ENCODE measurements at regions not wholly inside any gene's neighbourhood (a gene's known extent, or its start where the extent isn't known, plus 50 kb on each side); places are given as distances from the start of the nearest gene placed in this dataset.

DNA sequence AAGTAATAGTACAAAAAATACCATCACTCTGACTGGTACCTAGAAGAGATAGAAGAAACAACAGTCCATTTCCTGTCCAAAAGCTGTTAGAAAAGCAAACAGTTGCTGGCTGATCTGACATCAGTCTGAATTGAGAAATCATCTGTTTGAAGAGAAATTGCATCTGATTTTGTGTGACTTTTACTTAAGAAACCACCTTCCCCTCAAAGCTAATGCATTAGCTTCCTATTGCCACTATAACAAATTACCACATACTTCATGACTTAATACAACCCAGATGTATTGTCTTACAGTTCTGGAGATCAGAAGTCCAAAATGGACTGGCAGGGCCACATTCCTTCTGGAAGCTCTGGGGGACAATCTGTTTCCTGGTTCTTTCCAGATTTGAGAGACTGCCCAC, 385.9 kb upstream of the TLE4 start:
- no peak for DNase-seq
- Histone ChIP-seq H3K27me3 (replicated peaks; ENCODE audit: control insufficient read depth, insufficient read depth, low read length, poor library complexity, severe bottlenecking) (no peaks in the 10 kb centered on the region), H3K36me3 (ENCODE audit: control insufficient read depth, insufficient read depth, low read length) (no peaks in the 10 kb centered on the region), H3K27ac (ENCODE audit: insufficient read depth, low read length, poor library complexity, severe bottlenecking) (no peak overlapping the region), H3K4me3 (ENCODE audit: insufficient read depth, low read depth, low read length, poor library complexity, severe bottlenecking) (no peak overlapping the region), H3K9me3 (ENCODE audit: control insufficient read depth, low read length) (no peaks in the 10 kb centered on the region), H3K4me1 (ENCODE audit: control insufficient read depth, insufficient read depth, low read length, poor library complexity, severe bottlenecking) (no peaks in the 10 kb centered on the region)

DNA sequence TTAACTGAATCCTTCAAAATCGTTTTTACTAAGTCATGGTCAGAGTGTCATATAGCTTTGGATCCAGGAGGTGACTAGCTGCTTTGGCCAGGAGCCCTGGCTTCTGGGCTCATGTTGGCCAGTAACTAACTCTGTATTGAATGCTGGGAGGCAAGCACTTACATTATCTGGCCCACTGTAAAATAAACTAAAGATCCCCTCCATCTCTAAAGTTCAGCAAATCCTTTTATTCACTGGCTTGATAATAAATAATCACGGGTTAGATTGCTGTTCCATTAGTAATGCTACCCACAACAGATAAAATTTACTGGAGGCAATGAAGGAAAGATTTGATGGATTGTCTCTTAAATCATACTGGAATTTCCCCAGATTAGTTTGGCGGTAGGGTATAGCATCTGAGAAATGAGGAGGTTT, 382.2 kb upstream of the TLE4 start:
- Histone ChIP-seq H3K4me1 (ENCODE audit: control insufficient read depth, insufficient read depth, low read length, poor library complexity, severe bottlenecking) (no peaks in the 10 kb centered on the region), H3K9me3 (ENCODE audit: control insufficient read depth, low read length) (no peaks in the 10 kb centered on the region), H3K4me3 (ENCODE audit: insufficient read depth, low read depth, low read length, poor library complexity, severe bottlenecking) (no peak overlapping the region), H3K27me3 (replicated peaks; ENCODE audit: control insufficient read depth, insufficient read depth, low read length, poor library complexity, severe bottlenecking) (no peaks in the 10 kb centered on the region), H3K36me3 (ENCODE audit: control insufficient read depth, insufficient read depth, low read length) (no peaks in the 10 kb centered on the region), H3K27ac (ENCODE audit: insufficient read depth, low read length, poor library complexity, severe bottlenecking) (no peak overlapping the region)
- DNase-seq = no peak

DNA sequence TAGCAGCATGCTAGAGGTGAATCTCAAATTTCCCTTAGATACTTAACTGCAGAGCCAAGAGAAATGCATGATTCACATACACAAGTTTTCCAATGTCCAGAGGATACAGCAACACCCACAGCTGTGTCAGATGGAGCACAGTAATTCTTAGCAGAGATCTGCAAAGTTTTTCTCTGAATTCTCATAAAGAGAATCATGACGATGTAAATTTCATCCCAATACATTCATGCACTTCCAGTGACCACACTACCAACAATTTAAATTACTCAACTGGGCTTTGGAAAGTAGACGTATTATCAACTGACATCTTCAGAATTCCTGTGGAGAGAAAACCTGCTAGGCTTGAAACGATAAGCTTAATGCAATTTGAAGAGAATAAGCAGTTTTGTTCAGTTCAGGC, 378.8 kb upstream of the TLE4 start:
- no peaks in the 10 kb centered on the region for H3K9me3 ChIP-seq (ENCODE audit: control insufficient read depth, low read length)
- no peaks in the 10 kb centered on the region for H3K27me3 ChIP-seq (replicated peaks; ENCODE audit: control insufficient read depth, insufficient read depth, low read length, poor library complexity, severe bottlenecking)
- no peak overlapping the region for H3K27ac ChIP-seq (ENCODE audit: insufficient read depth, low read length, poor library complexity, severe bottlenecking)
- no peaks in the 10 kb centered on the region for H3K4me1 ChIP-seq (ENCODE audit: control insufficient read depth, insufficient read depth, low read length, poor library complexity, severe bottlenecking)
- no peaks in the 10 kb centered on the region for H3K36me3 ChIP-seq (ENCODE audit: control insufficient read depth, insufficient read depth, low read length)
- DNase-seq = no peak
- no peak overlapping the region for H3K4me3 ChIP-seq (ENCODE audit: insufficient read depth, low read depth, low read length, poor library complexity, severe bottlenecking)

DNA sequence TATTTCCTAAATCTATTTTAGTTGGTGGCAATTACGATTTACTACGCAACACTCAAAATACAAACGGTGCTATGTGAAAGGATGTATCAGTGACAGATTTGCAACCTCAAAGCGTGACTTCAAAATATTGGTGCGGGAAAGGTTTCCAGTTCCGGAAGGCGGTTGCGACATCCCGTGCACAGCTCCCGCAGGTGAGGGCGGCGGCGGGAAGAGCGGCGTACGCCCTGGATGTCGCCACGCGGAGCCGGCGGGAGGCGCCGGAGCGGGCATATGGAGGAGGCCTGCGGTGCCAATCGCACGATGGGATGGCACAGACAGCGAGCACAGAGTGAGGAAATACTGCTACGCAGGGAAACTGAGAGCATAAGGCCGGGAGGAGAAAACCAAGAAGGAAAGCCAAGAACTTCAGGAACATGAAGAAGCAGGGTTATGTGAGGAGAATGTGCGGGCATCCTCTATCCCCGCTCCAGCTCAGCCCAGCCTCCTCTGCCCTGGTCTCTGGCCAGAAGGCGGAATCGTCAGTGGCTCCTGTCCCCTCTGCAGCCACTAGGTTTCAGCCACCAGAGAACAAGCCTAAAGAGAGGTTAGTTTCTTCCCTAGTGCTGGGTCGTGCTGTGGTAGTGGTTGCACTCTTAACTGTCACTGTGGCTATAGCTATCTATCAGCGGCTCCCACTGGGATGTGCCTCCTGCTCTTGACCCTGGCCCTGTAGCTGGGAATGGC, 378.1 kb upstream of the TLE4 start:
- no peaks in the 10 kb centered on the region for H3K36me3 ChIP-seq (ENCODE audit: control insufficient read depth, insufficient read depth, low read length)
- no peak for DNase-seq
- H3K27ac ChIP-seq (ENCODE audit: insufficient read depth, low read length, poor library complexity, severe bottlenecking) = no peak overlapping the region
- no peaks in the 10 kb centered on the region for H3K27me3 ChIP-seq (replicated peaks; ENCODE audit: control insufficient read depth, insufficient read depth, low read length, poor library complexity, severe bottlenecking)
- no peaks in the 10 kb centered on the region for H3K4me1 ChIP-seq (ENCODE audit: control insufficient read depth, insufficient read depth, low read length, poor library complexity, severe bottlenecking)
- no peaks in the 10 kb centered on the region for H3K9me3 ChIP-seq (ENCODE audit: control insufficient read depth, low read length)
- no peak overlapping the region for H3K4me3 ChIP-seq (ENCODE audit: insufficient read depth, low read depth, low read length, poor library complexity, severe bottlenecking)

DNA sequence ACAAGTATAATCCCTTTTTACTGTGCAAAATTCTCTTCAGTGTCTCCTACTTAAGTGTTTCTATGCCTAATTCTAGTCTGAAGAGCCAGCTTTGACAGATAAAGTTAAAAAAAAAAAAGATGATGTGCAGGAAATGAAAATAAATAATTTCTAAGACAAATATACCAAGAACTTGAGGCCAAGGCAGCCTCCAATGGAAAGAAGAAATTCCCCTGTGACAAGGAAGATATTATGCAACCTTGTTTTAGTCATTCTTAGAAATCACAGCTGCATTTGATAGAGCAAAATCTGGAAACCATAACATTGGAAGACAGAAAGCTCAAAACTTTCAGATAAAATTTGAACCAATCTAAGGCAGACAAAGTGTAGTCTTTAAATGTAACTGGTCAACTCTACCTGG, 375.9 kb upstream of the TLE4 start:
- Histone ChIP-seq H3K36me3 (ENCODE audit: control insufficient read depth, insufficient read depth, low read length) (no peaks in the 10 kb centered on the region), H3K27me3 (replicated peaks; ENCODE audit: control insufficient read depth, insufficient read depth, low read length, poor library complexity, severe bottlenecking) (no peaks in the 10 kb centered on the region), H3K4me1 (ENCODE audit: control insufficient read depth, insufficient read depth, low read length, poor library complexity, severe bottlenecking) (no peaks in the 10 kb centered on the region), H3K27ac (ENCODE audit: insufficient read depth, low read length, poor library complexity, severe bottlenecking) (no peak overlapping the region), H3K4me3 (ENCODE audit: insufficient read depth, low read depth, low read length, poor library complexity, severe bottlenecking) (no peak overlapping the region), H3K9me3 (ENCODE audit: control insufficient read depth, low read length) (no peaks in the 10 kb centered on the region)
- DNase-seq = no peak

- Histone ChIP-seq H3K4me1 (ENCODE audit: control insufficient read depth, insufficient read depth, low read length, poor library complexity, severe bottlenecking) (no peaks in the 10 kb centered on the region), H3K36me3 (ENCODE audit: control insufficient read depth, insufficient read depth, low read length) (no peaks in the 10 kb centered on the region), H3K27ac (ENCODE audit: insufficient read depth, low read length, poor library complexity, severe bottlenecking) (no peak overlapping the region), H3K4me3 (ENCODE audit: insufficient read depth, low read depth, low read length, poor library complexity, severe bottlenecking) (no peak overlapping the region), H3K27me3 (replicated peaks; ENCODE audit: control insufficient read depth, insufficient read depth, low read length, poor library complexity, severe bottlenecking) (no peaks in the 10 kb centered on the region), H3K9me3 (ENCODE audit: control insufficient read depth, low read length) (no peaks in the 10 kb centered on the region)
- no peak for DNase-seq
Measured at GRCh38 chr9:79196606-79197005, 375.2 kb upstream of the TLE4 start.

GRCh38 chr9:79200336-79200735, 371.4 kb upstream of the TLE4 start:
- DNase-seq = no peak
- H3K27ac ChIP-seq (ENCODE audit: insufficient read depth, low read length, poor library complexity, severe bottlenecking) = no peak overlapping the region

GRCh38 chr9:79201636-79202035, 370.1 kb upstream of the TLE4 start:
- Histone ChIP-seq H3K9me3 (ENCODE audit: control insufficient read depth, low read length) (no peaks in the 10 kb centered on the region), H3K27ac (ENCODE audit: insufficient read depth, low read length, poor library complexity, severe bottlenecking) (no peak overlapping the region), H3K4me1 (ENCODE audit: control insufficient read depth, insufficient read depth, low read length, poor library complexity, severe bottlenecking) (no peaks in the 10 kb centered on the region), H3K36me3 (ENCODE audit: control insufficient read depth, insufficient read depth, low read length) (no peaks in the 10 kb centered on the region), H3K27me3 (replicated peaks; ENCODE audit: control insufficient read depth, insufficient read depth, low read length, poor library complexity, severe bottlenecking) (no peaks in the 10 kb centered on the region), H3K4me3 (ENCODE audit: insufficient read depth, low read depth, low read length, poor library complexity, severe bottlenecking) (no peak overlapping the region)
- no peak for DNase-seq

More at GRCh38 chr9:79200336-79200735, 371.4 kb upstream of the TLE4 start:
- H3K9me3 ChIP-seq (ENCODE audit: control insufficient read depth, low read length) = no peaks in the 10 kb centered on the region
- H3K4me1 ChIP-seq (ENCODE audit: control insufficient read depth, insufficient read depth, low read length, poor library complexity, severe bottlenecking) = no peaks in the 10 kb centered on the region
- H3K4me3 ChIP-seq (ENCODE audit: insufficient read depth, low read depth, low read length, poor library complexity, severe bottlenecking) = no peak overlapping the region
- no peaks in the 10 kb centered on the region for H3K36me3 ChIP-seq (ENCODE audit: control insufficient read depth, insufficient read depth, low read length)
- no peaks in the 10 kb centered on the region for H3K27me3 ChIP-seq (replicated peaks; ENCODE audit: control insufficient read depth, insufficient read depth, low read length, poor library complexity, severe bottlenecking)

- Histone ChIP-seq H3K27me3 (replicated peaks; ENCODE audit: control insufficient read depth, insufficient read depth, low read length, poor library complexity, severe bottlenecking) (no peaks in the 10 kb centered on the region), H3K27ac (ENCODE audit: insufficient read depth, low read length, poor library complexity, severe bottlenecking) (no peak overlapping the region), H3K36me3 (ENCODE audit: control insufficient read depth, insufficient read depth, low read length) (no peaks in the 10 kb centered on the region), H3K9me3 (ENCODE audit: control insufficient read depth, low read length) (no peaks in the 10 kb centered on the region), H3K4me3 (ENCODE audit: insufficient read depth, low read depth, low read length, poor library complexity, severe bottlenecking) (no peak overlapping the region), H3K4me1 (ENCODE audit: control insufficient read depth, insufficient read depth, low read length, poor library complexity, severe bottlenecking) (no peaks in the 10 kb centered on the region)
- DNase-seq = no peak
Measured at GRCh38 chr9:79208791-79209396, 362.9 kb upstream of the TLE4 start.

- H3K27ac ChIP-seq (ENCODE audit: insufficient read depth, low read length, poor library complexity, severe bottlenecking) = no peak overlapping the region
- DNase-seq = no peak
- no peaks in the 10 kb centered on the region for H3K4me1 ChIP-seq (ENCODE audit: control insufficient read depth, insufficient read depth, low read length, poor library complexity, severe bottlenecking)
- no peaks in the 10 kb centered on the region for H3K36me3 ChIP-seq (ENCODE audit: control insufficient read depth, insufficient read depth, low read length)
- no peaks in the 10 kb centered on the region for H3K27me3 ChIP-seq (replicated peaks; ENCODE audit: control insufficient read depth, insufficient read depth, low read length, poor library complexity, severe bottlenecking)
- H3K9me3 ChIP-seq (ENCODE audit: control insufficient read depth, low read length) = no peaks in the 10 kb centered on the region
- no peak overlapping the region for H3K4me3 ChIP-seq (ENCODE audit: insufficient read depth, low read depth, low read length, poor library complexity, severe bottlenecking)
Measured at GRCh38 chr9:79210541-79211243, 361.1 kb upstream of the TLE4 start.
